GM12865 (cell line): ENCODE measurements at regions not wholly inside any gene's neighbourhood (a gene's known extent, or its start where the extent isn't known, plus 50 kb on each side); places are given as distances from the start of the nearest gene placed in this dataset.
"Not testable (repeated sequence)": the region's sequence is repeated elsewhere in the genome, so short reads cannot be mapped to it uniquely, and the experiment has no call there.

Experiments used
- DNase-seq: peaks from one replicate; pipeline ENCODE4 v3.0.0; 2010; ENCODE audit warnings: low read depth
- H3K4me3 ChIP-seq: 2 replicates; pipeline ENCODE4 v1.5.1; 2011; ENCODE audit warnings: mild to moderate bottlenecking, low read depth, low read length, control low read depth
- CTCF ChIP-seq: IDR thresholded peaks from 2 replicates; pipeline ENCODE4 v1.5.1; 2011; ENCODE audit warnings: low read length, control low read depth, low read depth, inconsistent platforms; ENCODE audit not compliant: insufficient read depth; ENCODE audit errors: missing control alignments

DNA sequence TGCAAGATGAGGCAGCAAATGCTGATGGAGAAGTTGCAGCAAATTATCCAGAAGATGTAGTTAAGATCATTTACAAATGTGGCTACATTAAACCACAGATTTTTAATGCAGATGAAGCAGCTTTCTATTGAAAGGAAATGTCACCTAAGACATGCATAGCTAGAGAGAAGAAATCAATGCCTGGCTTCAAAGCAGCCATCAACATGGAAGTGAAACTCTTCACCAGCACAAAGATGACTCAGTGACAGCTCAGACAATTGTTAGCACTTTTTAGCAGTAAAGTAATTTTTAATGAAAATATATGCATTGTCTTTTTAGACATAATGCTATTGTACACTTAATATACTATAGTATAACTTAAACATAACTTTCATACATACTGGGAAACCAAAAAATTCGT is 71.4 kb downstream of the FANCF start:
- DNase-seq, result peak; percentile 12
- TF ChIP-seq CTCF, result no peak
- H3K4me3 ChIP-seq, result no peak overlapping the region

- DNase-seq, result no peak
- no peak for TF ChIP-seq CTCF
These were observed 72.7 kb downstream of the FANCF start for GRCh38 chr11:22552885-22553284.

DNA sequence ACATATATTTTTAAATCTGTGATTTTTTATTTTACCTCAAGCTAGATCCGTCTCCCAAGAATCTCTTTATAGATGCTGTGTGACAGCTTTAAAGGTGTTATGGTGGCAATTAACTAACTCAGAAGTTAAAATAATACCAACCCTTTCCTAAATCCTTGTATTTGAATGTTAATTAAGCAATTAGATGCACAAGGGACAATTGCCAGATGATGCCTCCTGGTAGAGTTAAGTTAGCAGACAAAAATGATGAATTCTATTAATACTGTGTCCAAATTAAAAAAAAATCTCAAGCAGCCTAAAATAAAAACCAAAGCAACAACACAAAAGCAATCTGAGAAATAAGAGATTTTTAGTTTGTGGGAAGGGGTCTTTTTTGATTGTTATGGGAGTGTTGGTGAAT is 78.9 kb downstream of the FANCF start:
- DNase-seq, result no peak
- TF ChIP-seq CTCF, result no peak
- no peak overlapping the region for H3K4me3 ChIP-seq

More at GRCh38 chr11:22552885-22553284, 72.7 kb downstream of the FANCF start:
- H3K4me3 ChIP-seq, result no peak overlapping the region

DNA sequence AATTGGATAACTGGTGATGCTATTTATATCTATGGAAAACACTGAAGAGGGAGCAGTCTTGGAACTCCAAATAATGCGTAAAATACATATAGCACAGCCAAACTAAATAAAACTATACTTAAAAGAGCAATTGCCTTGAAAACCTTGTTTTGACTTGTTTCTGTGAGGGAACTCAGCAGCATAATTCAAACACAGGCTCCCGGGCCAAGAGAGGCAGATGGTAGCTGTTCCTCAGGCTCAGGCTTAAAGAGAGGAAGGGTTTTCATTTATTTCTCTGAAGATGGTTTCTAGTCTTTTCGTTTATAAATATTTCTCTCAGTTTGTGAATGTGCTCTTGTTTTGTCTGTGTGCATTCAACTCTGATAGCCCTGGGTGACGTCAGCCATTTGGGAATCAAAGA is 82.4 kb downstream of the FANCF start:
- no peak overlapping the region for H3K4me3 ChIP-seq
- no peak for TF ChIP-seq CTCF
- DNase-seq, result no peak

- peak; percentile 10 for TF ChIP-seq CTCF
- H3K4me3 ChIP-seq, result no peak overlapping the region
- DNase-seq, result no peak
These were observed 85.8 kb downstream of the FANCF start for GRCh38 chr11:22539821-22540256.

DNA sequence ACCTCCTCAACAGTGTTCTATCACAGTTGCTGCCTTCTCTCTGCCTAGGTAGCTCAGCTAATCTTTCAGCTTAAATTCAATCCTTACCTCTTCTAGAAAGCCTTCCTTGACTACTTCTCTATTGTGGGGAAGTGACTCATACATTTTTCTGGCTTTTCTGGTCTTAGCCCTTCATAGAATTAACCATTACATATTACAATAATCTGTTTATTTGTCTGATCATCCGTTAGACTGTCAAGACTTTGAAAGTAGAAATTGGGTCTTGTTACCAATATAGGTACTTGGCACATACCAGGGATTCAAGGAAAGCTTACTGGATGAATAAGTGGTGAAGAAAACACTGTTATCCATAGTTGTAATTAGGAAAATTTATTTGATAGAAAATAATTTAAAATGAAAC is 89.6 kb downstream of the FANCF start:
- no peak overlapping the region for H3K4me3 ChIP-seq
- DNase-seq, result no peak
- no peak for TF ChIP-seq CTCF

DNA sequence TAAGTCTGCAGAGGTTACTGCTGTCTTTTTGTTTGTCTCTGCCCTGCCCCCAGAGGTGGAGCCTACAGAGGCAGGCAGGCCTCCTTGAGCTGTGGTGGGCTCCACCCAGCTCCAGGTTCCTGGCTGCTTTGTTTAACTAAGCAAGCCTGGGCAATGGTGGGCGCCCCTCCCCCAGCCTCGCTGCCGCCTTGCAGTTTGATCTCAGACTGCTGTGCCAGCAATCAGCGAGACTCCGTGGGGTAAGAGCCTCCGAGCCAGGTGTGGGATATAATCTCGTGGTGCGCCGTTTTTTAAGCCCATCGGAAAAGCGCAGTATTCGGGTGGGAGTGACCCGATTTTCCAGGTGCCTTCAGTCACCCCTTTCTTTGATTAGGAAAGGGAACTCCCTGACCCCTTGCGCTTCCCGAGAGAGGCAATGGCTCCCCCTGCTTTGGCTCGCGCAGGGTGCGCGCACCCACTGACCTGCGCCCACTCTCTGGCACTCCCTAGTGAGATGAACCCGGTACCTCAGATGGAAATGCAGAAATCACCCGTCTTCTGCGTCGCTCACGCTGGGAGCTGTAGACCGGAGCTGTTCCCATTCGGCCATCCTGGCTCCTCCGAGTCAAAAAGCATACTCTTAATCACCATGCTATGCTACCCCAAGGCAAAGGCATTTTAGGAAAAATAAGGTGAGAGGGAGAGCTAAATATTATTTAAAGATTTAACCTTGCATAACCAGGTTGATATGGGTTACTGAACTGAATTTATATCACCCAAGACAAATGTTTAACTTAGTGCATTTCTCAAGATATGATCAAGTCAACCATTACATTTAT is 96.8 kb downstream of the FANCF start:
- H3K4me3 ChIP-seq, result not testable (repeated sequence)

More for the DNA sequence above, 96.8 kb downstream of the FANCF start:
- DNase-seq, result not testable (repeated sequence)
